GM23338 (cell line): ENCODE measurements at regions not wholly inside any gene's neighbourhood (a gene's known extent, or its start where the extent isn't known, plus 50 kb on each side); places are given as distances from the start of the nearest gene placed in this dataset.

ENCODE experiments used
- ATAC-seq: fragments of 200-7000 bp; cut with Tn5 transposase; 3 replicates; pipeline ENCODE4 v1.9.1; 2020
- DNase-seq: peaks from one replicate; pipeline ENCODE4 v3.0.0-alpha.2; 2015; ENCODE audit warnings: low spot score
- H2AFZ ChIP-seq: fragments of 200-600 bp; sonication (generic); 2 replicates; pipeline ENCODE4 v1.8.0; 2016; ENCODE audit warnings: antibody characterized with exemption, mild to moderate bottlenecking, moderate library complexity
- H3F3A ChIP-seq: fragments of 200-600 bp; sonication (generic); replicated peaks from 2 replicates; pipeline ENCODE4 v1.8.0; 2017; ENCODE audit warnings: antibody characterized with exemption, mixed run types, low read depth
- H3K27ac ChIP-seq: fragments of 200-600 bp; sonication (generic); 2 replicates; pipeline ENCODE4 v1.6.1; 2016; ENCODE audit warnings: low read depth
- H3K27me3 ChIP-seq: fragments of 200-600 bp; sonication (generic); 2 replicates; pipeline ENCODE4 v1.8.0; 2016; ENCODE audit warnings: mild to moderate bottlenecking, mixed run types, moderate library complexity; ENCODE audit not compliant: insufficient read depth
- H3K36me3 ChIP-seq: fragments of 200-600 bp; sonication (generic); 2 replicates; pipeline ENCODE4 v1.8.0; 2016; ENCODE audit warnings: mild to moderate bottlenecking; ENCODE audit not compliant: insufficient read depth
- H3K4me1 ChIP-seq: fragments of 200-600 bp; sonication (generic); 2 replicates; pipeline ENCODE4 v1.8.0; 2016; ENCODE audit warnings: mild to moderate bottlenecking, moderate library complexity; ENCODE audit not compliant: insufficient read depth
- H3K4me2 ChIP-seq: fragments of 200-600 bp; sonication (generic); 2 replicates; pipeline ENCODE4 v1.7.1; 2017; ENCODE audit warnings: mixed run types
- H3K4me3 ChIP-seq: fragments of 200-600 bp; sonication (generic); 2 replicates; pipeline ENCODE4 v1.6.1; 2016; ENCODE audit warnings: mixed run types
- H3K79me2 ChIP-seq: fragments of 200-600 bp; sonication (generic); replicated peaks from 2 replicates; pipeline ENCODE4 v1.8.0; 2017; ENCODE audit warnings: mild to moderate bottlenecking; ENCODE audit not compliant: insufficient read depth
- H3K9me2 ChIP-seq: fragments of 200-600 bp; sonication (generic); 2 replicates; pipeline ENCODE4 v1.8.0; 2017; ENCODE audit not compliant: insufficient read depth
- H4K20me1 ChIP-seq: fragments of 200-600 bp; sonication (generic); replicated peaks from 2 replicates; pipeline ENCODE4 v1.8.0; 2017; ENCODE audit warnings: mild to moderate bottlenecking; ENCODE audit not compliant: insufficient read depth
- H3K27ac Mint-ChIP-seq: 2 replicates; pipeline ENCODE4 v1.8.0; 2020; ENCODE audit warnings: inconsistent platforms, mild to moderate bottlenecking, moderate library complexity, mixed read lengths
- H3K27me3 Mint-ChIP-seq: 3 replicates; pipeline ENCODE4 v1.8.0; 2022; ENCODE audit warnings: low read depth, mild to moderate bottlenecking, moderate library complexity, mixed read lengths, inconsistent platforms; ENCODE audit not compliant: insufficient read depth, poor library complexity
- H3K36me3 Mint-ChIP-seq: 3 replicates; pipeline ENCODE4 v1.8.0; 2021; ENCODE audit warnings: low read depth, mild to moderate bottlenecking, inconsistent platforms, moderate library complexity, mixed read lengths
- H3K4me1 Mint-ChIP-seq: 3 replicates; pipeline ENCODE4 v1.8.0; 2020; ENCODE audit warnings: mild to moderate bottlenecking, inconsistent platforms, mixed read lengths
- H3K4me3 Mint-ChIP-seq: 3 replicates; pipeline ENCODE4 v1.8.0; 2021; ENCODE audit warnings: moderate library complexity, mild to moderate bottlenecking, inconsistent platforms, mixed read lengths
- H3K9me3 Mint-ChIP-seq: 3 replicates; pipeline ENCODE4 v1.8.0; 2020; ENCODE audit warnings: moderate library complexity, mild to moderate bottlenecking, inconsistent platforms, mixed read lengths
- ETS1 ChIP-seq: IDR thresholded peaks from 2 replicates; pipeline ENCODE4 v1.6.1; 2016; ENCODE audit warnings: antibody characterized with exemption
- EZH2 ChIP-seq: fragments of 200-600 bp; sonication (generic); IDR thresholded peaks from one replicate; pipeline ENCODE4 v1.8.0; 2017; ENCODE audit warnings: antibody characterized with exemption, mild to moderate bottlenecking, low read depth; ENCODE audit not compliant: unreplicated experiment
- NANOG ChIP-seq: IDR thresholded peaks from 2 replicates; pipeline ENCODE4 v1.6.1; 2016; ENCODE audit warnings: antibody characterized with exemption, borderline replicate concordance
- POLR2AphosphoS5 ChIP-seq: IDR thresholded peaks from 2 replicates; pipeline ENCODE4 v1.6.1; 2016; ENCODE audit warnings: antibody characterized with exemption, low read depth
- REST ChIP-seq: IDR thresholded peaks from one replicate; pipeline ENCODE4 v1.6.1; 2018; ENCODE audit warnings: antibody characterized with exemption; ENCODE audit not compliant: unreplicated experiment
- STAT1 ChIP-seq: IDR thresholded peaks from one replicate; pipeline ENCODE4 v1.6.1; 2016; ENCODE audit warnings: antibody characterized with exemption; ENCODE audit not compliant: unreplicated experiment
- ZNF114 ChIP-seq: fragments of 250-450 bp; sonication (Bioruptor Pico); IDR thresholded peaks from 2 replicates; pipeline ENCODE4 v1.5.0; 2020; ENCODE audit warnings: mild to moderate bottlenecking, moderate library complexity
- ZNF331 ChIP-seq: fragments of 250-450 bp; sonication (Bioruptor Pico); IDR thresholded peaks from 2 replicates; pipeline ENCODE4 v1.5.0; 2020; ENCODE audit warnings: low read depth, mild to moderate bottlenecking, moderate library complexity
- ZNF462 ChIP-seq: fragments of 250-450 bp; sonication (Bioruptor Pico); IDR thresholded peaks from 2 replicates; pipeline ENCODE4 v1.5.0; 2020; ENCODE audit warnings: mild to moderate bottlenecking, moderate library complexity

- TF ChIP-seq REST, result no peak
- TF ChIP-seq NANOG, result no peak
Observed at GRCh38 chr10:44004913-44005787, 356.5 kb upstream of the ZNF32 start (continued).

GRCh38 chr10:43998021-43998809 is 349.5 kb upstream of the ZNF32 start:
- H3K4me3 Mint-ChIP-seq, result no peak overlapping the region
- no peak overlapping the region; the same call in 1 of the 2 replicates for H2AFZ ChIP-seq
- H3F3A ChIP-seq, result no peaks in the 10 kb centered on the region
- no peaks in the 10 kb centered on the region for H3K27me3 ChIP-seq
- no peak overlapping the region for H3K27ac ChIP-seq
- H3K4me1 ChIP-seq, result no peaks in the 10 kb centered on the region
- DNase-seq, result no peak
- peaks cover 18% of the 10 kb centered on the region for H3K36me3 Mint-ChIP-seq
- H3K79me2 ChIP-seq, result no peaks in the 10 kb centered on the region
- H3K4me2 ChIP-seq, result no peak overlapping the region
- H3K27me3 Mint-ChIP-seq, result peaks cover 2% of the 10 kb centered on the region
- peaks cover 15% of the 10 kb centered on the region for H3K9me2 ChIP-seq
- H3K27ac Mint-ChIP-seq, result no peak overlapping the region
- ATAC-seq, result no peak
- no peaks in the 10 kb centered on the region for H3K4me1 Mint-ChIP-seq
- H3K9me3 Mint-ChIP-seq, result peaks cover 30% of the 10 kb centered on the region
- H4K20me1 ChIP-seq, result no peaks in the 10 kb centered on the region
- H3K4me3 ChIP-seq, result no peak overlapping the region
- no peaks in the 10 kb centered on the region; the same call in 1 of the 2 replicates for H3K36me3 ChIP-seq
- TF ChIP-seq ETS1 (no peak), POLR2AphosphoS5 (no peak), ZNF462 (CRISPR knock-in tag) (no peak), ZNF331 (CRISPR knock-in tag) (no peak), EZH2 (no peak), ZNF114 (CRISPR knock-in tag) (no peak), STAT1 (no peak)
